Gastroesophageal sphincter (tissue), 4 donors: ENCODE measurements at regions not wholly inside any gene's neighbourhood (a gene's known extent, or its start where the extent isn't known, plus 50 kb on each side); places are given as distances from the start of the nearest gene placed in this dataset.

Experiments used
- ATAC-seq: fragments of 150-250 bp; one replicate; pipeline ENCODE4 v1.9.1; 2016; ENCODE audit warnings: mild to moderate bottlenecking, moderate library complexity
- H3K27ac ChIP-seq, 4 donors: fragments of 200-600 bp; sonication (generic) in 3 of 4; 1 replicate in 3 of 4; 2 replicates in 1 of 4; pipeline ENCODE4 v1.5.1; 2016 to 2019
- H3K27me3 ChIP-seq: fragments of 200-600 bp; sonication (generic); one replicate; pipeline ENCODE4 v1.5.1; 2019
- H3K36me3 ChIP-seq, 2 donors: fragments of 200-600 bp; sonication (generic); one replicate each; pipeline ENCODE4 v1.5.1; 2019; ENCODE audit warnings: control low read depth in 1 of 2
- H3K4me1 ChIP-seq, 3 donors: fragments of 200-600 bp; sonication (generic); 1 replicate in 2 of 3; 2 replicates in 1 of 3; pipeline ENCODE4 v1.5.1; 2016 to 2019; ENCODE audit warnings: control low read depth in 2 of 3
- H3K4me3 ChIP-seq, 2 donors: fragments of 200-600 bp; sonication (generic); one replicate each; pipeline ENCODE4 v1.5.1; 2019; ENCODE audit warnings: mild to moderate bottlenecking in 1 of 2, moderate library complexity in 1 of 2
- H3K9me3 ChIP-seq, 3 donors: fragments of 200-600 bp; sonication (generic); one replicate each; pipeline ENCODE4 v1.5.1; 2017 to 2019; ENCODE audit warnings: control low read depth in 2 of 3
- EP300 ChIP-seq: sonication (generic); formaldehyde crosslinking; IDR thresholded peaks from one replicate; pipeline ENCODE4 v1.6.1; 2017; ENCODE audit warnings: antibody characterized with exemption, mild to moderate bottlenecking
- POLR2A ChIP-seq, 2 donors: fragments of 450-650 bp; IDR thresholded peaks; one replicate each; pipeline ENCODE4 v1.6.1; 2017; ENCODE audit warnings: antibody characterized with exemption in 2 of 2, mild to moderate bottlenecking in 2 of 2, moderate library complexity in 1 of 2
- POLR2AphosphoS5 ChIP-seq: sonication (generic); formaldehyde crosslinking; IDR thresholded peaks from one replicate; pipeline ENCODE4 v1.6.1; 2017; ENCODE audit warnings: antibody characterized with exemption
- WGBS, 2 donors: methylation state at CpG; one replicate each; pipeline ENCODE4 v1.1.5; 2018; ENCODE audit warnings: low coverage in 1 of 2; 5-methylcytosine and 5-hydroxymethylcytosine counted together
- TF ChIP-seq, protein P1 (sequence below), 4 experiments: fragments of 200-600 bp in 2 of 4; fragments of 450-650 bp in 2 of 4; sonication (generic) in 1 of 4; IDR thresholded peaks; one replicate each; pipeline ENCODE4 v1.5.1; 2017 to 2019; ENCODE audit warnings: antibody characterized with exemption in 4 of 4, mild to moderate bottlenecking in 2 of 4, moderate library complexity in 2 of 4

GRCh38 chr7:4416396-4417056 lies 265.6 kb upstream of the FOXK1 start:
- Histone ChIP-seq H3K27me3 (peaks cover 7% of the 10 kb centered on the region), H3K4me3 (peak overlapping the region in 1 of 2 donors; percentile 29), H3K36me3 (no peaks in the 10 kb centered on the region), H3K27ac (no peak overlapping the region), H3K9me3 (peaks cover 0 to 35% (median 0%) of the 10 kb centered on the region in 3 donors), H3K4me1 (peaks cover 0 to 8% (median 0%) of the 10 kb centered on the region in 3 donors)
- 27 to 32% methylated on average over 24 to 26 of the region's 26 CpGs for WGBS, 2 donors
- no peak for TF ChIP-seq POLR2A (IDR thresholded peaks at IDR 0.05)
- TF ChIP-seq EP300: no peak
- no peak for TF ChIP-seq POLR2AphosphoS5
- TF ChIP-seq, protein P1, sequence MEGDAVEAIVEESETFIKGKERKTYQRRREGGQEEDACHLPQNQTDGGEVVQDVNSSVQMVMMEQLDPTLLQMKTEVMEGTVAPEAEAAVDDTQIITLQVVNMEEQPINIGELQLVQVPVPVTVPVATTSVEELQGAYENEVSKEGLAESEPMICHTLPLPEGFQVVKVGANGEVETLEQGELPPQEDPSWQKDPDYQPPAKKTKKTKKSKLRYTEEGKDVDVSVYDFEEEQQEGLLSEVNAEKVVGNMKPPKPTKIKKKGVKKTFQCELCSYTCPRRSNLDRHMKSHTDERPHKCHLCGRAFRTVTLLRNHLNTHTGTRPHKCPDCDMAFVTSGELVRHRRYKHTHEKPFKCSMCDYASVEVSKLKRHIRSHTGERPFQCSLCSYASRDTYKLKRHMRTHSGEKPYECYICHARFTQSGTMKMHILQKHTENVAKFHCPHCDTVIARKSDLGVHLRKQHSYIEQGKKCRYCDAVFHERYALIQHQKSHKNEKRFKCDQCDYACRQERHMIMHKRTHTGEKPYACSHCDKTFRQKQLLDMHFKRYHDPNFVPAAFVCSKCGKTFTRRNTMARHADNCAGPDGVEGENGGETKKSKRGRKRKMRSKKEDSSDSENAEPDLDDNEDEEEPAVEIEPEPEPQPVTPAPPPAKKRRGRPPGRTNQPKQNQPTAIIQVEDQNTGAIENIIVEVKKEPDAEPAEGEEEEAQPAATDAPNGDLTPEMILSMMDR (IDR thresholded peaks at IDR 0.05): no peak
- no peak for ATAC-seq

- H3K9me3 ChIP-seq: peaks cover 0 to 56% (median 0%) of the 10 kb centered on the region in 3 donors
- TF ChIP-seq EP300: no peak
- TF ChIP-seq POLR2AphosphoS5: no peak
- TF ChIP-seq POLR2A (IDR thresholded peaks at IDR 0.05): no peak
- TF ChIP-seq, protein P1 (IDR thresholded peaks at IDR 0.05): no peak
- no peaks in the 10 kb centered on the region for H3K36me3 ChIP-seq
- H3K4me3 ChIP-seq: no peak overlapping the region
- no peaks in the 10 kb centered on the region for H3K4me1 ChIP-seq
- H3K27ac ChIP-seq: no peak overlapping the region
- 49 to 80% methylated on average over 3 to 7 of the region's 7 CpGs for WGBS, 2 donors
- no peak for ATAC-seq
- H3K27me3 ChIP-seq: peaks cover 15% of the 10 kb centered on the region
Measured at GRCh38 chr7:4428526-4428925, 253.6 kb upstream of the FOXK1 start.

DNA sequence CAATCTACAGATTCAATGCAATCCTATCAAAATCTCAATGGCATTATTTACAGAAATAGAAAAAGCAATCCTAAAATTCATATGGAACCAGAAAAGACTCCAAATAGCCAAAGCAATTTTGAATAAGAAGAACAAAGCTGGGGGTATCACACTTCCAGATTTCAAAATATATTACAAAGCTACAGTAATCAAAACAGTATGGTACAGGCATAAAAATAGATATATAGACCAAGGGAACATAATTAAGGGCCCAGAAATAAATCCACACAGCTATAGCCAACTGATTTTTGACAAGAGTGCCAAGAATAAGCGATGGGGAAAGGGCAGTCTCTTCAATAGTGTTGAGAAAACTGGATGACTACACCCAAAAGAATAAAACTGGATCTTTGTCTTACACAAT lies 251.9 kb upstream of the FOXK1 start:
- H3K9me3 ChIP-seq: peaks cover 0 to 47% (median 0%) of the 10 kb centered on the region in 3 donors
- no peak for ATAC-seq
- H3K4me3 ChIP-seq: no peak overlapping the region
- H3K27ac ChIP-seq: no peak overlapping the region
- TF ChIP-seq POLR2AphosphoS5 (no peak), EP300 (no peak), POLR2A (IDR thresholded peaks at IDR 0.05) (no peak)
- TF ChIP-seq, protein P1 (IDR thresholded peaks at IDR 0.05): no peak
- H3K27me3 ChIP-seq: peaks cover 21% of the 10 kb centered on the region
- no peaks in the 10 kb centered on the region for H3K4me1 ChIP-seq
- 0 to 41% methylated on average over 1 of the region's 1 CpG for WGBS, 2 donors
- H3K36me3 ChIP-seq: no peaks in the 10 kb centered on the region

- Histone ChIP-seq H3K4me1 (no peaks in the 10 kb centered on the region), H3K27ac (no peak overlapping the region), H3K27me3 (peaks cover 24% of the 10 kb centered on the region), H3K9me3 (peaks cover 0 to 33% (median 0%) of the 10 kb centered on the region in 3 donors), H3K36me3 (no peaks in the 10 kb centered on the region), H3K4me3 (no peak overlapping the region)
- TF ChIP-seq POLR2AphosphoS5 (no peak), POLR2A (IDR thresholded peaks at IDR 0.05) (no peak), EP300 (no peak)
- TF ChIP-seq, protein P1 (IDR thresholded peaks at IDR 0.05): no peak
- ATAC-seq: no peak
- 37 to 62% methylated on average over 10 to 12 of the region's 13 CpGs for WGBS, 2 donors
Measured at GRCh38 chr7:4434306-4434705, 247.8 kb upstream of the FOXK1 start.

DNA sequence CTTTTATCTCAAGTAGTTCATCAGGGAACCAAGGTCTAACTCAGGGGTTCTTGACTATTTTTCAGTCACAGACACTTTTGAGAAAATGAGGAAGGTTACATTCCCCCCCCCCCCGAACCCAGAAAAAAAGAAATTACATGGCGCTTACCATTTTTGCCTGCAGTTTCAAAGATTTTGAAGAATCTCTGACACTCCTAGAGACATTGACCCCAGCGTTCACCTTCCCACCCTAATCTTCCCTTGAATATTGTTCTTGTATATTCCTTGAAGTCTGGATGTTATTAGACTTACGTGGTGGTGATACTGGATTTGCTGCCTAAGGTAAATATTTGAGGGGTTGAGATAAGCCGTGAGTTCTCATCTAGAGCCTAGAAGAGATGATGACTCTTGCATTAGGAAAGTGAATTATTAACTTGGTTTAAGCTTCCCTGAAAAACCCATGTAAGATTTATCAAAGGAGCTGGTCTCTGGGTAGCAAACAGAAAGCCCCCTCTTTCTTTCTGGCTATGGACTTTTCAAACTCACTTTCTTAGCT lies 245.7 kb upstream of the FOXK1 start:
- no peaks in the 10 kb centered on the region for H3K4me1 ChIP-seq
- H3K36me3 ChIP-seq: no peaks in the 10 kb centered on the region
- ATAC-seq: no peak
- H3K27me3 ChIP-seq: peaks cover 24% of the 10 kb centered on the region
- H3K27ac ChIP-seq: no peak overlapping the region
- H3K4me3 ChIP-seq: no peak overlapping the region
- TF ChIP-seq, protein P1 (IDR thresholded peaks at IDR 0.05): no peak
- no peak for TF ChIP-seq EP300
- TF ChIP-seq POLR2AphosphoS5: no peak
- TF ChIP-seq POLR2A (IDR thresholded peaks at IDR 0.05): no peak
- peaks cover 0 to 11% (median 0%) of the 10 kb centered on the region in 3 donors for H3K9me3 ChIP-seq
- 12 to 54% methylated on average over 3 to 4 of the region's 5 CpGs for WGBS, 2 donors
